Erythroblast (primary cell): ENCODE measurements at regions not wholly inside any gene's neighbourhood (a gene's known extent, or its start where the extent isn't known, plus 50 kb on each side); places are given as distances from the start of the nearest gene placed in this dataset.

Experiments used
- DNase-seq, 2 experiments: peaks; one replicate each; lab custom pipeline; 2025; lab: John Stamatoyannopoulos, UW
- GATA1 ChIP-seq: IDR thresholded peaks from 2 replicates; pipeline ENCODE4 v1.6.1; 2011; ENCODE audit warnings: low read depth, mild to moderate bottlenecking, control low read depth, low read length, moderate library complexity
- POLR2A ChIP-seq: IDR thresholded peaks from 2 replicates; pipeline ENCODE4 v1.6.1; 2011; ENCODE audit warnings: mild to moderate bottlenecking, low read length

- no peak for DNase-seq
These were observed 571.9 kb downstream of the NYAP2 start for GRCh38 chr2:225971433-225971832.

GRCh38 chr2:225948903-225949302 is 549.4 kb downstream of the NYAP2 start:
- DNase-seq: no peak
- no peak for TF ChIP-seq POLR2A
- TF ChIP-seq GATA1: no peak

More at GRCh38 chr2:225971433-225971832, 571.9 kb downstream of the NYAP2 start:
- no peak for TF ChIP-seq GATA1
- TF ChIP-seq POLR2A: no peak

GRCh38 chr2:225938991-225939390 is 539.5 kb downstream of the NYAP2 start:
- no peak for TF ChIP-seq GATA1
- no peak for TF ChIP-seq POLR2A
- no peak for DNase-seq

GRCh38 chr2:225937625-225938187 is 538.2 kb downstream of the NYAP2 start:
- TF ChIP-seq GATA1 (no peak), POLR2A (no peak)
- DNase-seq: no peak

- no peak for DNase-seq
- TF ChIP-seq POLR2A (no peak), GATA1 (no peak)
These were observed 533.4 kb downstream of the NYAP2 start for GRCh38 chr2:225932811-225933413.

- no peak for DNase-seq
- no peak for TF ChIP-seq POLR2A
- TF ChIP-seq GATA1: no peak
These were observed 531.2 kb downstream of the NYAP2 start for GRCh38 chr2:225930687-225931086.

GRCh38 chr2:225920621-225921220 is 521.2 kb downstream of the NYAP2 start:
- no peak for TF ChIP-seq GATA1
- no peak for TF ChIP-seq POLR2A
- DNase-seq: no peak

- no peak for DNase-seq
- TF ChIP-seq GATA1: no peak
- no peak for TF ChIP-seq POLR2A
These were observed 517.2 kb downstream of the NYAP2 start for GRCh38 chr2:225916692-225917091.

GRCh38 chr2:225911019-225911418 is 511.5 kb downstream of the NYAP2 start:
- DNase-seq: no peak
- TF ChIP-seq GATA1 (no peak), POLR2A (no peak)

- TF ChIP-seq GATA1 (no peak), POLR2A (no peak)
- no peak for DNase-seq
These were observed 495.6 kb downstream of the NYAP2 start for GRCh38 chr2:225895126-225895525.

- no peak for DNase-seq
- TF ChIP-seq POLR2A (no peak), GATA1 (no peak)
These were observed 494.9 kb downstream of the NYAP2 start for GRCh38 chr2:225894236-225894980.

- no peak for TF ChIP-seq POLR2A
- TF ChIP-seq GATA1: no peak
These were observed 493.6 kb downstream of the NYAP2 start for GRCh38 chr2:225893151-225893550.

GRCh38 chr2:225891771-225892170 is 492.3 kb downstream of the NYAP2 start:
- TF ChIP-seq POLR2A (no peak), GATA1 (no peak)
- no peak for DNase-seq

More at GRCh38 chr2:225893151-225893550, 493.6 kb downstream of the NYAP2 start:
- no peak for DNase-seq

- DNase-seq: no peak
- TF ChIP-seq GATA1 (no peak), POLR2A (no peak)
These were observed 491.5 kb downstream of the NYAP2 start for GRCh38 chr2:225891013-225891412.
